Testis (tissue), 2 donors: ENCODE measurements at regions not wholly inside any gene's neighbourhood (a gene's known extent, or its start where the extent isn't known, plus 50 kb on each side); places are given as distances from the start of the nearest gene placed in this dataset.
A peak's percentile ranks its signal among the peaks of the same experiment; 100 is the strongest.

Source experiments
- DNase-seq: peaks from one replicate; pipeline ENCODE4 v3.0.0-alpha.2; 2019
- H3K27ac ChIP-seq, 2 donors: fragments of 200-600 bp; sonication (generic); one replicate each; pipeline ENCODE4 v1.5.1; 2019
- H3K27me3 ChIP-seq: fragments of 200-600 bp; sonication (generic); one replicate; pipeline ENCODE4 v1.5.1; 2019
- H3K36me3 ChIP-seq: fragments of 200-600 bp; sonication (generic); one replicate; pipeline ENCODE4 v1.5.1; 2017; ENCODE audit warnings: low read depth; ENCODE audit errors: missing control alignments
- H3K4me1 ChIP-seq: fragments of 200-600 bp; sonication (generic); one replicate; pipeline ENCODE4 v1.5.1; 2019
- H3K4me3 ChIP-seq, 2 donors: fragments of 200-600 bp; sonication (generic); one replicate each; pipeline ENCODE4 v1.5.1; 2017 to 2019
- H3K9me3 ChIP-seq: fragments of 200-600 bp; sonication (generic); one replicate; pipeline ENCODE4 v1.5.1; 2017
- CTCF ChIP-seq, 3 experiments: fragments of 450-650 bp in 2 of 3; fragments of 200-600 bp in 1 of 3; sonication (generic) in 1 of 3; IDR thresholded peaks; one replicate each; pipeline ENCODE4 v1.5.1; 2016 to 2019; ENCODE audit warnings: antibody characterized with exemption in 3 of 3, mild to moderate bottlenecking in 2 of 3, moderate library complexity in 1 of 3
- POLR2A ChIP-seq: fragments of 450-650 bp; IDR thresholded peaks from one replicate; pipeline ENCODE4 v1.6.1; 2017; ENCODE audit warnings: antibody characterized with exemption, mild to moderate bottlenecking, moderate library complexity
- WGBS, 2 donors: methylation state at CpG; one replicate each; pipeline ENCODE4 v1.1.5; 2018; 5-methylcytosine and 5-hydroxymethylcytosine counted together
- intact Hi-C: fragments of 100-400 bp; cut with DNase I; formaldehyde crosslinking; loops from one replicate; pipeline ENCODE4 v1.15.1; 2023; ENCODE audit warnings: low total_unique reads

GRCh38 chr2:120673571-120674061, 62.1 kb upstream of the GLI2 start:
- no peak for TF ChIP-seq POLR2A
- TF ChIP-seq CTCF (IDR thresholded peaks at IDR 0.05): no peak
- H3K27ac ChIP-seq: no peak overlapping the region
- no peaks in the 10 kb centered on the region for H3K27me3 ChIP-seq
- no peaks in the 10 kb centered on the region for H3K9me3 ChIP-seq
- no peak overlapping the region for H3K4me3 ChIP-seq
- 93 to 95% methylated on average over 4 to 13 of the region's 13 CpGs for WGBS, 2 donors
- DNase-seq: no peak
- intact Hi-C loops: no loop called here
- no peaks in the 10 kb centered on the region for H3K36me3 ChIP-seq
- H3K4me1 ChIP-seq: peaks cover 5% of the 10 kb centered on the region

DNA sequence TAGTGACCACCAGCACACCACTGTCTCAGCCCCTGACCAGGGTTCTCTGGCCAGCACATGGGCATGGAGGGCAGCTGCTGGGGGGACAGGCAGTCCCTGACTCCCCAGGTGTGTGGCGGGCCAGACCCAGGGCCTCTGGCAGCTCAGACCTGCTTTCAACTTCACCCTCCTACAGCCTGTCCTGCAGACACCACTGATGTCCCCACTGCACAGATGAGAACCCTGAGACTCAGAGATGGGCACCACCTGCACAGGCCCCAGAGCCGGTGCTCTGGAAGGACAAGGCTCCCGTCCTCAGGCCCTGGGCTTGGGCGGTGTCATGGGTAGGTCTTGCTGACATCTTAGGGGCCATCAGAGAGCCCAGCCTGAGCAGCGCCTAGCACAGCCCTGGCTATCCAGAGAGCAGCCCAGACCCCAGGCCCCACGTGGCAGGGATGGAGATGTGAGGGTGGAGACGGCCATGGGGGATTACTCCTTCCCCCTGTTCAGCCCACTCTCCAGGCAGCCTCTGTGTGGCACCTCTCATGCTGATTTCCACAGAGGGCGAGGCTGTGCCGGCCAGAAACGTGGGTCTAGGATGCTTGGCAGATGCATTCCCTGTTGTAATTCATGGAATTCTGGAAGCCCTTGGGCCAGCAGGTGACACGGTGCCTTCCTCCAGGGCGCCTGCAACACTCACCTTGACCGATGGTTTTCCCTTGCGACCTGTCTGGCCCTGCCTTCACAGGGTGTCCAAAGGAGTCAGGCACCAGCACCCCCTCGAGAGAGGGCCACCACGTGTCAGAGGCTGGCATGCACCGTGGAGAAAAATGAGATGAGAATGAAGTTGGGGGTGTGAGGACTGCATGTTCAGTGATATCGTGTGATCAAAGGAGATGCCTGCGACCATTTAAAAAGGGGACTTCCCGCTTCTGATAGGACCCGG, 61.2 kb upstream of the GLI2 start:
- 86 to 87% methylated on average over 14 to 20 of the region's 21 CpGs for WGBS, 2 donors
- no peak for DNase-seq
- Histone ChIP-seq H3K9me3 (no peaks in the 10 kb centered on the region), H3K4me1 (peaks cover 5% of the 10 kb centered on the region), H3K4me3 (no peak overlapping the region), H3K27ac (no peak overlapping the region), H3K36me3 (no peaks in the 10 kb centered on the region), H3K27me3 (no peaks in the 10 kb centered on the region)
- intact Hi-C loops: no loop called here
- no peak for TF ChIP-seq POLR2A
- TF ChIP-seq CTCF (IDR thresholded peaks at IDR 0.05): no peak

GRCh38 chr2:120675460-120676130, 60.1 kb upstream of the GLI2 start:
- peak; percentile 79 for DNase-seq
- no peaks in the 10 kb centered on the region for H3K27me3 ChIP-seq
- no peaks in the 10 kb centered on the region for H3K36me3 ChIP-seq
- H3K9me3 ChIP-seq: no peaks in the 10 kb centered on the region
- WGBS, 2 donors: 54 to 67% methylated on average over 18 to 26 of the region's 26 CpGs
- H3K4me3 ChIP-seq: no peak overlapping the region
- intact Hi-C loops: no loop called here
- H3K27ac ChIP-seq: no peak overlapping the region
- TF ChIP-seq POLR2A (no peak), CTCF (IDR thresholded peaks at IDR 0.05) (peak; percentile 60 to 75 (median 65))
- H3K4me1 ChIP-seq: peaks cover 8% of the 10 kb centered on the region

GRCh38 chr2:120677221-120677620, 58.4 kb upstream of the GLI2 start:
- Histone ChIP-seq H3K27ac (no peak overlapping the region), H3K4me3 (no peak overlapping the region), H3K9me3 (no peaks in the 10 kb centered on the region), H3K36me3 (no peaks in the 10 kb centered on the region), H3K4me1 (peaks cover 4% of the 10 kb centered on the region), H3K27me3 (no peaks in the 10 kb centered on the region)
- intact Hi-C loops: no loop called here
- TF ChIP-seq CTCF (IDR thresholded peaks at IDR 0.05) (no peak), POLR2A (no peak)
- 93 to 96% methylated on average over 10 of the region's 10 CpGs for WGBS, 2 donors
- DNase-seq: no peak
